Uterus (tissue), 2 donors: ENCODE measurements at regions not wholly inside any gene's neighbourhood (a gene's known extent, or its start where the extent isn't known, plus 50 kb on each side); places are given as distances from the start of the nearest gene placed in this dataset.

Experiments
- CTCF ChIP-seq, 4 experiments: fragments of 200-600 bp in 2 of 4; fragments of 450-650 bp in 2 of 4; sonication (generic) in 2 of 4; IDR thresholded peaks; one replicate each; pipeline ENCODE4 v1.5.1; 2016 to 2019; ENCODE audit warnings: antibody characterized with exemption in 4 of 4, mild to moderate bottlenecking in 2 of 4, moderate library complexity in 1 of 4
- POLR2A ChIP-seq, 2 donors: fragments of 450-650 bp; IDR thresholded peaks; one replicate each; pipeline ENCODE4 v1.6.1; 2016; ENCODE audit warnings: antibody characterized with exemption in 2 of 2, mild to moderate bottlenecking in 1 of 2, moderate library complexity in 1 of 2

- TF ChIP-seq POLR2A (IDR thresholded peaks at IDR 0.05): no peak
- no peak for TF ChIP-seq CTCF (IDR thresholded peaks at IDR 0.05)
Measured at GRCh38 chr21:32093646-32094462, 185.0 kb downstream of the MIS18A start.
